Gastroesophageal sphincter (tissue), 3 donors: ENCODE measurements at regions not wholly inside any gene's neighbourhood (a gene's known extent, or its start where the extent isn't known, plus 50 kb on each side); places are given as distances from the start of the nearest gene placed in this dataset.

ENCODE experiments used
- CTCF ChIP-seq, 4 experiments: fragments of 200-600 bp in 2 of 4; fragments of 450-650 bp in 2 of 4; sonication (generic) in 1 of 4; IDR thresholded peaks; one replicate each; pipeline ENCODE4 v1.5.1; 2017 to 2019; ENCODE audit warnings: antibody characterized with exemption in 4 of 4, mild to moderate bottlenecking in 2 of 4, moderate library complexity in 2 of 4
- EP300 ChIP-seq: sonication (generic); formaldehyde crosslinking; IDR thresholded peaks from one replicate; pipeline ENCODE4 v1.6.1; 2017; ENCODE audit warnings: antibody characterized with exemption, mild to moderate bottlenecking
- POLR2A ChIP-seq, 2 donors: fragments of 450-650 bp; IDR thresholded peaks; one replicate each; pipeline ENCODE4 v1.6.1; 2017; ENCODE audit warnings: antibody characterized with exemption in 2 of 2, mild to moderate bottlenecking in 2 of 2, moderate library complexity in 1 of 2

GRCh38 chr10:107413971-107414370 is 249.5 kb upstream of the SORCS1 start:
- TF ChIP-seq CTCF (IDR thresholded peaks at IDR 0.05): no peak
- TF ChIP-seq POLR2A (IDR thresholded peaks at IDR 0.05): no peak
- TF ChIP-seq EP300: no peak
